ENCODE measurements at regions not wholly inside any gene's neighbourhood (a gene's known extent, or its start where the extent isn't known, plus 50 kb on each side); places are given as distances from the start of the nearest gene placed in this dataset.

GRCh38 chr3:150236316-150237082 is 171.6 kb upstream of the TSC22D2 start:
- Histone ChIP-seq H3K9ac (ENCODE audit: control insufficient read depth, extremely low read depth, insufficient read depth, low read length) (no peak overlapping the region), H3K9me1 (ENCODE audit: control insufficient read depth, extremely low read depth, insufficient read depth, low read length) (no peaks in the 10 kb centered on the region), H2AFZ (ENCODE audit: control insufficient read depth, low read length) (no peak overlapping the region), H3K4me1 (ENCODE audit: control insufficient read depth, extremely low read depth, insufficient read depth, low read length) (peaks cover 50% of the 10 kb centered on the region), H3K27ac (ENCODE audit: control insufficient read depth, insufficient read depth, low read length) (no peak overlapping the region), H3K36me3 (ENCODE audit: control insufficient read depth in 2 of 2, extremely low read depth in 1 of 2, insufficient read depth in 2 of 2, low read length in 2 of 2) (no peaks in the 10 kb centered on the region), H3K4me2 (ENCODE audit: control insufficient read depth, extremely low read depth, insufficient read depth, low read depth, low read length) (peak overlapping the region; percentile 58), H3K4me3 (ENCODE audit: control insufficient read depth in 2 of 3, extremely low read depth in 1 of 3, insufficient read depth in 2 of 3, low read depth in 1 of 3, low read length in 3 of 3) (peak overlapping the region in 1 of 3 experiments; percentile 3), H3K79me2 (ENCODE audit: control insufficient read depth, insufficient read depth, low read length) (no peaks in the 10 kb centered on the region), H4K20me1 (ENCODE audit: control insufficient read depth, extremely low read depth, insufficient read depth, low read length) (no peaks in the 10 kb centered on the region), H3K9me3 (ENCODE audit: control insufficient read depth, low read depth, low read length) (no peaks in the 10 kb centered on the region), H3K27me3 (ENCODE audit: control insufficient read depth, extremely low read depth, insufficient read depth, low read length) (no peaks in the 10 kb centered on the region)
- no peak for TF ChIP-seq CTCF (optimal IDR thresholded peaks at IDR 0.05 in 1 of 3, IDR thresholded peaks at IDR 0.05 in 1 of 3, conservative IDR thresholded peaks at IDR 0.05 in 1 of 3; ENCODE audit: extremely low read depth in 1 of 3, insufficient read depth in 2 of 3, low read length in 3 of 3)
- no peak for TF ChIP-seq EZH2 (IDR thresholded peaks at IDR 0.05; ENCODE audit: low read length)
- FAIRE-seq = no peak
- dilution Hi-C loops (cut with MboI; ENCODE audit: extremely low pct_ligation_motif_present, low sequenced_read_pairs) = loop anchor here (25.0 kb wide), 1 partner anchor 176 kb away; the partner anchor contains the start of gene TSC22D2
- DNase-seq (ENCODE audit: low read depth, low spot score) = no peak

GRCh38 chr3:150235799-150236198 is 172.3 kb upstream of the TSC22D2 start:
- TF ChIP-seq CTCF (optimal IDR thresholded peaks at IDR 0.05 in 1 of 3, IDR thresholded peaks at IDR 0.05 in 1 of 3, conservative IDR thresholded peaks at IDR 0.05 in 1 of 3; ENCODE audit: extremely low read depth in 1 of 3, insufficient read depth in 2 of 3, low read length in 3 of 3) (no peak), EZH2 (IDR thresholded peaks at IDR 0.05; ENCODE audit: low read length) (no peak)
- Histone ChIP-seq H2AFZ (ENCODE audit: control insufficient read depth, low read length) (peak overlapping the region; percentile 35), H3K4me3 (ENCODE audit: control insufficient read depth in 2 of 3, extremely low read depth in 1 of 3, insufficient read depth in 2 of 3, low read depth in 1 of 3, low read length in 3 of 3) (no peak overlapping the region), H3K79me2 (ENCODE audit: control insufficient read depth, insufficient read depth, low read length) (no peaks in the 10 kb centered on the region), H3K36me3 (ENCODE audit: control insufficient read depth in 2 of 2, extremely low read depth in 1 of 2, insufficient read depth in 2 of 2, low read length in 2 of 2) (no peaks in the 10 kb centered on the region), H3K4me2 (ENCODE audit: control insufficient read depth, extremely low read depth, insufficient read depth, low read depth, low read length) (no peak overlapping the region), H4K20me1 (ENCODE audit: control insufficient read depth, extremely low read depth, insufficient read depth, low read length) (no peaks in the 10 kb centered on the region), H3K9me3 (ENCODE audit: control insufficient read depth, low read depth, low read length) (no peaks in the 10 kb centered on the region), H3K9ac (ENCODE audit: control insufficient read depth, extremely low read depth, insufficient read depth, low read length) (no peak overlapping the region), H3K4me1 (ENCODE audit: control insufficient read depth, extremely low read depth, insufficient read depth, low read length) (peaks cover 50% of the 10 kb centered on the region), H3K27me3 (ENCODE audit: control insufficient read depth, extremely low read depth, insufficient read depth, low read length) (no peaks in the 10 kb centered on the region), H3K27ac (ENCODE audit: control insufficient read depth, insufficient read depth, low read length) (no peak overlapping the region), H3K9me1 (ENCODE audit: control insufficient read depth, extremely low read depth, insufficient read depth, low read length) (no peaks in the 10 kb centered on the region)
- dilution Hi-C loops (cut with MboI; ENCODE audit: extremely low pct_ligation_motif_present, low sequenced_read_pairs) = loop anchor here (25.0 kb wide), 1 partner anchor 177 kb away; the partner anchor contains the start of gene TSC22D2
- DNase-seq (ENCODE audit: low read depth, low spot score) = no peak
- no peak for FAIRE-seq
